ENCODE measurements at regions not wholly inside any gene's neighbourhood (a gene's known extent, or its start where the extent isn't known, plus 50 kb on each side); places are given as distances from the start of the nearest gene placed in this dataset.

DNA sequence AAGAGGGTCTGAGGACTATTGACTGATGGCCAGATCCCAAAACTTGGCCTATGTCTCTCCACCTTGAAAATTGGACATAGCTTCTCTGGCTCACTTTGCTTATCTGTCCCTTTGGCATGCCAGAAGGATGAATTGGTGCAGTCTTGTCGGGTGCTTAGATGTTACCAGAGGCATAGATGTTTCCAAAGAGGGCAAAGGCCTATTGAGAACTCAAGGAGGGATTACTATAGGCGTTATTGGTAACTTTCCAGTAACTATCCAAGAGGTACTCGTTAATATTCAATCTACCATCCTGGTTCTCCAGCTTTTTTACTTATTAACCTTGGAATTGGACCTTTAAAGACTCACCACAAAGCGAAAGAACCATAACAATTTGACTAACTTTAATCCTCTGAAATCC is 368.3 kb upstream of the ESRRG start:
- no peak for TF ChIP-seq CTCF (IDR thresholded peaks at IDR 0.05)
- no peak for TF ChIP-seq POLR2A (IDR thresholded peaks at IDR 0.05; ENCODE audit: low read depth)
- no peak for TF ChIP-seq EP300 (IDR thresholded peaks at IDR 0.05)
